SHP77 treated with DMSO at 0.1 percent for 48 hours (cell line): ENCODE measurements at regions not wholly inside any gene's neighbourhood (a gene's known extent, or its start where the extent isn't known, plus 50 kb on each side); places are given as distances from the start of the nearest gene placed in this dataset.
"Not testable (repeated sequence)": the region's sequence is repeated elsewhere in the genome, so short reads cannot be mapped to it uniquely, and the experiment has no call there.

Experiments
- DNase-seq: peaks from one replicate; lab custom pipeline; 2025; lab: John Stamatoyannopoulos, UW

DNA sequence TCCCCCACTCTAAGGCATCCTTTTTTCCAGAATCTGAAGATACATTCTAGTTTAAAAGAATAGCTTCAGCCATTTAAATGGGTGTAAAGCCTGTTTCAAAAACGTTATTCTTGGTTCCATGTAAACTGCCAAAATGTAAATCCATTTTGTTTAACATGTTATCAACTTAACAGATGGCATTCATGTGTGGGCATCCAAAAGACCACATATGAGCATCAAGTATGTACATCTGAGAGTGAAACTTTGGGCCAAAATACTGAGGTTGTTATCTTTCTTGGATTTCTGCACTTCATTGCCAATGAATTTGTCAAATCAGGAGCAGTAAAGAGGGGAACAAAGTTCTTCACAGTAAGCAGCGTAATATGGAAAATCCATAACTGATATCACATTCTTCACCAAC, 395.4 kb downstream of the ZNF804A start:
- DNase-seq = no peak

DNA sequence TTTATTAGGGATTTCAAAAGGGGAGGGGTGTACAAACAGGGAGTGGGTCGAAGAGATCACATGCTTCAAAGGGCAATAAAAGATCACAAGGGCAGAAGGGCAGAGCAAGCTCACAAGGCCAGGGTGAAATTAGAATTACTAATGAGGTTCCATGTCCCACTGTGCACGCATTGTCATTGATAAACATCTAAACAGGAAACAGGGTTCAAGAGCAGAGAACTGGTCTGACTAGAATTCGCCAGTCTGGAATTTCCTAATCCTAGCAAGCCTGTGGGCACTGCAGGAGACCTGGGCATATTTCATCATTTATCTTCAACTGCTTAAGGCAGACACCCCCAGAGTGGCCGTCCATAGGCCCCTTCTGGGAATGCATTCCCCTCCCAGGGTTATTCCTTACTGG, 408.2 kb downstream of the ZNF804A start:
- no peak for DNase-seq

DNA sequence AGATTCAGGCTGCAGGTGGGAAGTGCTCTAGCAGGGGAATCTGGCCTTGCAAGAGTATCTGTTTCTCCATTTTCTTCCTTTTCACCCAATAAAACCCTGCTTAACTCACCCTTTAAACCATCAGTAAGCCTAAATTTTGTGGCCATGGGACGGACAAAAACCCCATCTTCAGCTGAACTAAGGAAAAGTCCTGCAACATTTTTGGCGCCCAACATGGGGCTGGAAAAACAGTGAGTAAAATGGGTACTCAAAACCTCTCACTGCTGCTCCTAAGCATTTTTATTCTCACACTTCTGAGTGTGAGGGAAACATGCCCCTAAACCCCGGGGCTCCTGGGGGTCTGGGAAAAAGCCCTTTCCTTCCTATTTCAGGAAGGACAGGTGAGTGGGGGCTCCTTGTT, 414.3 kb downstream of the ZNF804A start:
- no peak for DNase-seq

DNA sequence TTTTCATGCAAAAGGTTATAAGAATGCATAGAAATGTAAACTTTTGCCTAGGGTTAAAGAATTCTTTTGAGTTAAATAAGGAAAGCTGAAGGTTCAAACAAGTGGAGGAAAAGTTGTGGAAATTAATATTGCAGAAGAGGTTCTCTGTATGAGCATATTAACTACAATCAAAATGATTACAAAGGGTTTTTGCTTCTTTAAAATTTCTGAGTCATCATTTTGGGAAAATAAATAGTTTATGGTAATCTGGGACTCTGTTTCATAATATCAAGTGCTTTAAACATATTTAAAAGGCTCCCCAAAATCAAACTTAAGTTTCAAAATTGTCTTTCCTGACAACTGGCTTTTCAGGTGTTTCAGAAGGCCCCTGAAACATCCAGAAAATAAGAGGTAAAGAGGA, 415.7 kb downstream of the ZNF804A start:
- DNase-seq = no peak

DNA sequence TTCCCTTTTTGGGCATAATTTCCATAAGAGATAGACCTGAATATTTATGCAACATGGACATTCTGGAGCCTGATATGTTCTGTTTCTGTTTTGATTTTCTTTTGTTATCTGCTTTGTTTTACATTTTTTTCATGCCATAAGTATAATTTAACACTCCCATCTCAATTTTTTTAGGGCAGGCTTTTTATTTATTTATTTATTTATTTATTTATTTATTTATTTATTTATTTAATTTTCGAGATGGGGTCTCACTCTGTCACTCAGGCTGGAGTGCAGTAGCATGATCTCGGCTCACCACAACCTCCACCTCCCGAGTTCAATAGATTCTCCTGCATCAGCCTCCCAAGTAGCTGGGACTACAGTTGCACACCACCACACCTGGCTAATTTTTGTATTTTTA, 427.6 kb downstream of the ZNF804A start:
- DNase-seq = not testable (repeated sequence)

DNA sequence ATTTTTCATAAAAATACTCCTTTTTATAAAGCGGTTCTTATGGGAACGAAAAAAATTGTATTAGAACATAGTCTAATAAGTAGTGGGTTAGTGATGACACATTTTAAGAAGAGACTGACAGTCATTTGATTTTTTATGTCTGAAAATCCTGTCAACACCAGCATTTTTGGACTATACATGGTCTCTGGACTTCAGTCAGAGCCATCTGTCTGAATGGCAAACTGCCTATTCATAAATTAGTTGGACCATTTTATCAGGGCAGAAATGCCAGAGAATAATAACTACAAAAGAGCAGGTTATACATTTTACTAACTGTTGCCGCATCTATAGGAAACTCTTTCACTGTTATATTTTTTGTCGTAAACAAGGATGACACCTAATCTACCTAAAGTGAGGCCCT, 437.6 kb downstream of the ZNF804A start:
- no peak for DNase-seq

DNA sequence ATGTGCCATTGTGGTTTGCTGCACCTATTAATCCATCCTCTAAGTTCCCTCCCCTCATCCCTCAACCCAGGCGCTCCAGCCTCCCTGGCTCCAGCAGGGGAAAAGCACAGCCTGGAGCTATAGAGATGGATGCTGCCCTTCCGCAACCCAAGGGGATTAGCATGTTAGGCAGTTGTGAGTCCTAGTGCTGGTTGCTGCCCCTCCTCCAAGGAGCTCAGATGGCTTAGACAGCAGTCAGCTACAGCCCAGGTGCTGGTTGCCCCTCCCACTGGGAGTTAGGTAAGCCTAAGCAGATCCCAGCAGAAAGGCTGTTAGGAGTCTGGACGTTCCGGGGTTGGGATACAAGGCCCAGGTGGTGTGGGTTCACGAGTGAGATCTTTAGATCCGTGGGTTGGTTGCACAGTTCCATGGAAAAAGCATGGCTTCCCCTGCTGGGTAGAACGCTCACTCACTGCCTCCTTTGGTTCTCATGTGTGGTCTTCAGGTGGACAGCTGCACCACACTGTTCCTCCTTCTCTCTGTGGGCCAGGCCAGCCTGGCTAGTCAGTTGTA, 446.1 kb downstream of the ZNF804A start:
- DNase-seq = no peak

DNA sequence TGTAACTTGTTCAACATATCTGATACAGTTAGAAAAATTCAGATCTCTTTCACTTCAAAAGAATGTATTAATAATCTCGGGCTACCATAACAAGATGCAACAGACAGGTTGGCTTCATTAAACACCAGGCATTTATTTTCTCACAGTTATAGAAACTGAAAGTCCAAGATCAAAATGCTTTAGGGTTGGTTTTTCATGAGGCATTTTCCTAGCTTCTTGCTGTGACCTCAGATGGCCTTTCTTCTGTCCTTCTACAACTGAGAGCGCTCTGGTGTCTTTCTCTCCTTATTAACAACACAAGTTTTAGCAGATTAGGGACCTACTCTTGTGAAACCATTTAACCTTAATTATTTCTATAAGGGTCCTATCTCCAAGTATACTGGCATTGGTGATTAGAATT, 452.5 kb downstream of the ZNF804A start:
- no peak for DNase-seq

DNA sequence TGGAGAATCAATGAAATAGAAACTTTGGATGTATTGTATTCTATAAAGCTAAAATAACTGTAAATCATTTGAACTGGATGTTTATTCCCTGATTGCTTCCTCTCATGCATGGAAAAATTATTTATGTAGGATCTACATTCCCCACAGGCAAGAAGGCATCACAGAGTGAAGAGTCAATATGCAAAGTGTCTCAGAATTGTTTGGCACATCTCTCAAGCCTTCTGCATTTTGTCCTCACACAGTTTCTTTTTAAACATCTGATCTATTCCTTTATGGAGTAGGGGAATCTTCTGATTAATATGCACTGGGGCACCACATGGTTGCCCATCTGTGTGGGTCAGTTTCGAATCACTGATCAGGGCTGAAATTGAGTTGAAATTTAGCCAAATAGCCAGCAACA, 465.4 kb downstream of the ZNF804A start:
- no peak for DNase-seq

DNA sequence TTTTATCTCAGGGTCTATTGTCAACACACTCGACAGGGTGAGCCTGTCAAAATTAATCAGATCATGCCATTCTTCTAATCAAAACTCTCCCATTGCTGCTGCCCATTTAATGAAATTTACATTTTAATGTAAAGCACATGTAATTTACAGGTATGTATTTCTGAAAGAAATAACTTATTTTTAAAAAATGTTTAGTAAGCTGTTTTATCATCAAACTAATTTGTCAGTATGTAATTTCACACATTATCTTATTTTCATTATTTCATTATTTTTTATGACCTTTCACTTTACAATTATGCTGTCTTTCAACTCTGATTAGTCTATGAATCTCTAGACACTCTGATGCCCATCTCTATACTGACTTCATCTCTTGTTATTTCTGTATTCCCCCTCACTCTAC, 467.8 kb downstream of the ZNF804A start:
- no peak for DNase-seq

DNA sequence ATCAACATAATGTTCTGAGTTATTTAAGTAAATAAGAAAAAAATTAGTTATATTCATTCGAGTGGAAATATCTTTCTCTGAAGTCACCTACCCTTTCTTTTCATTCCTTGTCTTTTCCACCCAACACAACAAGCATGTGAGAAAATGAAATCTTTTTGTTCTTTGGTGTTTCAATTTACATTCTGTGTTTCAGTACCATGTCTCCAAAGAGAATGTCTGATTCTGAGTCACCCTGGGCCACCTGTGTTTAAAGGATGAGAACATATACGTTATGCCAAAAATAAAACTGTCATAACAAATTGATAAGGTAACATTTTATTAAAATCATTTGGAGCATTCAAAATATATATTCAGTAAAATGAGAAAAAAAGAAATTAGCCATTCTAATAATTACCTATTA, 470.8 kb downstream of the ZNF804A start:
- no peak for DNase-seq

DNA sequence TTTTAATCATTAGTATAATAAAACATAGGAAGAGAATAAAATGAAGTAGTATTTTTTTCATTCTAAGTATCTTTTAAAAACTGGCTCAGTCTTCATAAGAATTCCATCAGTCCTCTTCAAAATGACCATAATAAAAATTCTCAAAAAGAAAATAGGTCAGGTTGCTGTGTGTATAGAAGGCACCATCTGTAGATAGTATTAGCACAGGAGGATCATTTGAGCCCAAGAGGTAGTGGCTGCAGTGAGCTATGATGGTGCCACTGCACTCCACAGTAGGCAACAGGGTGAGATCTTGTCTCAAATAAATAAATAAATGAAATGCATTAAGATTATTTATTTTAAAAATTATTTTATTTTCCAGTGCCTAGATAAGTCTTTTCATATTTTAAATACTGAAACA, 475.8 kb downstream of the ZNF804A start:
- DNase-seq = no peak

DNA sequence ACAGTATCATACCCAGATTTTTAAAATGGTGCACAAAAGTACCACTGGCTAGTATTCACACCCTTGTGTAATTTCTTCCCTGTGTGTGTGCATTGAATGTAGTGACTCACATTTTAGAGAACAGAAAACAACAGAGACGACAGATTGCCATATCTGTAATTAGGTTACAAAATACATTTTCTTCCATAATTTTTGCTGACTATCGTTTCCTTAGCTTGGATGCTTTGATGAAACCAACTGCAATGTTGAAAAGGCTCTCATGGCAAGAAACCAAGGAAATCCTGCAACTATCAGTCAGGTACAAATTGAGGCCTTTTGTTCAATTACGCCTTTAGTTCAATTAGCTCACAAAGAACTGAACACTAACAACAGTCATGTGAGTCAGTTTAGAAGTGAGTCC, 484.4 kb downstream of the ZNF804A start:
- DNase-seq = no peak

DNA sequence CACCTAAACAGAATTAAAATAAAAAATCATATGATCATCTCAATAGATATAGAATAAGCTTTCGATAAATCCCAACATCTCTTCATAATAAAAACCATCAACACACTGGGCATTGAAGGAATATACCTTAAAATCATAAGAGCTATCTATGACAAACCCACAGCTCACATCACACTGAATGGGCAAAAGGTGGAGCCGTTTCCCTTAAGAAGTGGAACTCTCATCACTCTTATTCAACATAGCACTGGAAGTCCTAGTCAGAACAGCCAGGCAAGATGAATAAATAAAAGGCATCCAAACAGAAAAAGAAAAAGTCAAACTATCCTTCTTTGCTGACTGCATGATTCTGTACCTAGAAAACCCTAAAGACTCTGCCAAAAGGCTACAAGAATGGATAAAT, 510.3 kb downstream of the ZNF804A start:
- no peak for DNase-seq

DNA sequence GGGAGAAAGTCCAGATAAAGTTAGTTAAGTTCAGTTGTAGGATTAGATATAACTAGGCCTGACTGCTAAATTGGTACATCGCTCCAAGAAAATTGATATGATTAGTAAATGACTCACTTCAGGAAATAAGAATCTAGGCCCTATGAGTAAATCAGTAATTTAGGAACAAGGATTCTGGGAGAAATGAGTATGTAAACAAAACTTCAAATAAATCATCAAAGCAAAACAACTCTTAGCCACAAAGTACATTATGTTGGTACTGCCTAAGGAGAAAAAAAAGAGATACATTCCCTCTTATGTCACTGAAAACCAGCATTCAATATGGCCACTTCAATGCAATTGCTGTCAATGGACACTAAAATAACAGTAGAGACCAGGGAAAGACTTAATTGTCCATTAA, 529.1 kb downstream of the ZNF804A start:
- DNase-seq = no peak

DNA sequence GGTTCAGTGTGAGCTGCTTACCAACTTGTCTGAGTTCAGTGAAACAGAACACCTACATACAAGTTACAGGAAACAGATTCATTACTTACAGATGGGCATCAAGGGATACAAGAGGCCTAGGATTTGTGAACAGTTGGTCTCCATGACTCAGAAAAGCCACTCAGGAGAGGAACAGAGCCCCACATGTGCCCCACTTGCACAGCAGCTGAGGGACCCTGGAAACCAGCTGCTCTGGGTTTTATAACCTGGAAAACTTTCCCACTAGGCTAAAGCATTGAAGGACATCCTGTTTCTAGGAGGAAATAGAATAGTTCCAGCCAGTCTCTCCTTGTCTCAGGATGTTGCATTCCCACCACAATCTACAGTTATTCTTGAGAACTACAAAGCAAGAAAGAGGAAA, 530.0 kb downstream of the ZNF804A start:
- DNase-seq = no peak

DNA sequence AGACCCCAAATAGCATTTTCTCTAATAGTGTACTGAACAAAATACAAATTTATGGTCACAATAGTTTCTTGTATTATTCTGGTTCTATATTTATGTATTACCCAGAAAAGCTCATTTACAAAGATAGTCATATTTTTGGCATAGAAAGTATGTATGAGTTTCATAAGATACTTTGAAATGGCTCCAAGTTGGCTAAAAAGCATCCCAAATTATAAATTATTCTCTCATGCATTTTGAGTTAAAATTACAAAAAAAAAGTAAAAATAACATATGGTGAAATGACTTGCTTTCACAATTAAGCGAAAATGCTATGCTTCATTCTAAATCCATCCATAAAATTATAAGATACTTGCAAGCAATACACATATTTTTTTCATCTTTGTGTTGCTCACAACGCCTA, 530.7 kb downstream of the ZNF804A start:
- no peak for DNase-seq

DNA sequence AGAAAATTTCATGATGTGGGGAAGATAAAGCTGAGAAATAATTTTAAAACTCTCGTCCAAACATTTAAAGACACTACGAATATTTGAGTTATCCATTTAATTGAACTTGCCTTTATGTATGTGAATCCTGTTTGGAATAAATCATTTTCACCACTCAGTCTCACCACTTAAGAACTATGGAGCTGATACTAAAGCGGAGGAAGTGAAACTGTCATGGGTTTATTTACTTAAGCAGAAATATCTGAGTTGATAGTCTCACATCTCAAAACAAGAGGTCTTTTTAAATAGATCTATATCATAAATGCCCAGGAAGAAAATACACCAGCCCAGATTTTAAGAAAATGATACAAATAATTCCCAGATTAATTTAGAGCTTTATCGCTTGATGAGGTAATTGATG, 532.4 kb downstream of the ZNF804A start:
- no peak for DNase-seq

DNA sequence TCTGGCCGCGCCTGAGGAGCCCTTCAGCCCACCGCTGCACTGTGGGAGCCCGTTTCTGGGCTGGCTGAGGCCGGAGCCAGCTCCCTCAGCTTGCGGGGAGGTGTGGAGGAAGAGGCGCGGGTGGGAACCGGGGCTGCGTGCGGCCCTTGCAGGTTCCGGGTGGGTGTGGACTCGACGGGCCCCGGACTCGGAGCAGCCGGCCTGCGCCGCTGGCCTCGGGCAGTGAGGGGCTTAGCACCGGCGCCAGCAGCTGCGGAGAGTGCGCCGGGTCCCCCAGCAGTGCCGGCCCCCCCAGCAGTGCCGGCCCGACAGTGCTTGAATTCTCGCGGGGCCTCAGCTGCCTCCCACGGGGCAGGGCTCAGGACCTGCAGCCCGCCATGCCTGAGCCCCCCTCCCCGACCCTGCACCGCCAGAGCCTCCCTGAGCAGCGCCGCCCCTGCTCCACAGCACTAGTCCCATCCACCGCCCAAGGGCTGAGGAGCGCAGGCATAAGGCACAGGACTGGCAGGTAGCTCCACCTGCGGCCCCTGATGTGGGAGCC, 534.2 kb downstream of the ZNF804A start:
- DNase-seq = no peak

DNA sequence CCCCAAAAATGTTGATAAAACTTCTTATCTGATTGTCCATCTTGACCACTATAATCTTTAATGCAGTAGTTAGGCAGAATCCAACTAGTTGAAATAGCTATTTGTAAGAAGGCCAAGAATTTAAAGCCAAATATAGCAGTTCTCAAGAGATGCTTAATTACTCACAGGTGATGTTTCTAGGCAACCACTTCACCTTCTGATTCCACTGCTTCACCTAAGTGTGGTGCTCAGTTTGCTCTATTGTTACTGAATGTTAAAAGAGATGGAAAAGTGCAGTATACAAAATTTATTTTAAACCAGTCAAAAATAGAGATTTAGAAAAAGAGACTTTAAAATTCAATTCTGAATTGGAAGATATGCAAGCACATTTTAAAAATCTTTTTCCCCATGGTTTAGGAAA, 539.4 kb downstream of the ZNF804A start:
- no peak for DNase-seq

DNA sequence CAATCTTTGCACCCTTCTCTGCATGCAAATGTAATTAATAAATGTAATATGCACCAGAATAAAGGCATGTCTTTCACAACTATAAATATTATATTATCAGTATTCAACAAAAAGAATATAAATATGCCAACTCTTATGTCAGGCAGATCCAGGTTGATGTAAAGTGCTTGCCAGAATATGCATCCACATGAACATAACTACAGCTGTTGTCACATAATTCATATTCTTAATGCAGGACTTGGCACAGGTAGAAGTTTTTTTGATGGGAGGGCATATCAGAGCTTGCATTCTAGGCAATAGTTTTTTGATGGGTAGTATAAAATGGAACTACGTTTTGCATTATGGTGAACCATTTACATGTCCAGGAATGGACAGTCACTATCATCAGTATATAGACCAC, 544.3 kb downstream of the ZNF804A start:
- no peak for DNase-seq

DNA sequence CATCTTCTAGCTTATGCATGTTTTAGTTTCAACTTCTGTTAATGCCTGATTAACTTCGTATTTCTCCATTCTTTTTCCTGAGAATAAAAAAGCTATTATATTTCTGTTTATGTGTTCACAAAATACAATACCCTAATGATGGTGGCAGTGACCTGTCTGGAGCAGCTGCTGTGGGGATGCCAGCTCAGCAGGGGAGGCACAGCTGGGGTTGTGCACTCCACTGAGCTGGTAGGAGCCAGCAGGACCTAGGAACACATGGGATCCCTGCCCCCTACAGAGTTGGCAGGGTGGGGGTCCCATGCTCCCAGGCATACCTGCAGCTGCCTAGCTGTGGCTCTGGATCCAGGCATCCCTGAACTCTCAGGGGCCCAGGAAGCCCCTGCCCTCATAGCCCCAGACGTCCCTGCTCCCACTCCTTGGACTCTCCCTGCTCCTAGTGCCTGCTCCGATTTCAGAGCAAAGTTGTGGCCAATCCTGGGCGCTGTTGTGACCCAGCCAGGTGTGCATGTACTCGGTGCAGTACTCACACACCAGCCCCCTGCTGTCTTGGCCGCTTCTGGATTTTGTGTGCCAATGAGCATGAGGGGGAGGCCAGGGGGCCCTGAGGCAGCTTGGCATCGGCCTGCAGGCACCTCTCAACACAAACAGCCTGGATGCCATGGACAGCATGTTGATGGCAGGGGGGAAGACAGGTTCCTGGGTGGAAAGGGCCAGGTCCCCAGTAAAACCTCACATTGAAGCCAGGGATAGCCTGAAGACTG, 546.0 kb downstream of the ZNF804A start:
- DNase-seq = no peak

DNA sequence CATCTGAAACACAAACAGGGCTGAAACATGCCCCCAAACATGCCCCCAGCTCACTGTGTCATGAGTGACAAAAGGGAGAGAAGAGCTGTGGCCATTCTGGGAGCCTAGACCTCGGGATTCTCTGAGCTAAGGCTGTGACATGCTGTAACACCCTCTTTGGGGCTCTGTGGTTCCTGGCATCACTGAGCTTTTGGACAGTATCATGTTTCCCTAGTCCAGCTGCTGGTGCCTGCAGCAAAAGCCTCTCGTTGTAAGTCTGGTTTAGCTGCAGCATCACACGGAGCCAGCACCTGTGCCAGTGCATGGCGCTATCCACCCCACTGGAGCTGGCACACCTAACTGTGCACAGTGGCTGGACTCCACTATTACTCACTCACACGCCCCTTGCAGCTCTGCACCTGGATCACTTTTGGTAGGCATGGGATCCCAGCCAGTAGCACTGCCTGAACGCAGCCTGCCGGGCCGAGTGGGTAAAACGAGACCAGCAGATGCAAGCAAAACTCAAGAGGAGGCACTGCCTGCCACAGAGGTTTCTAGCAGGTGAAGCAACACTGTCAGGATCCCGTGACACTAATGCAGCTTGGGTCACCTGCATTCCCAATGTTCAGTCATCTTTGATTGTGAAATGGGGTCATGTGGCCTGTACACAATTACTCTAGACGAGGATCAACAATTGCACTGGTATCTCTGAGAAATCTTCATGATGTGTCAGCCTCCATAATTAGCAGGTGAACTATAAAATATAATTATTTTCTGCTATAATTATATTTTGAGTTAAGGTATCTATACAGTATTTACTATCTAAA, 547.2 kb downstream of the ZNF804A start:
- peak; percentile 91 for DNase-seq
